IPS-15b (cell line): ENCODE measurements at regions not wholly inside any gene's neighbourhood (a gene's known extent, or its start where the extent isn't known, plus 50 kb on each side); places are given as distances from the start of the nearest gene placed in this dataset.

Experiments
- H3K27me3 ChIP-seq: one replicate; pipeline ENCODE4 v1.6.1; 2013; ENCODE audit warnings: low read length; ENCODE audit not compliant: control insufficient read depth, insufficient read depth
- H3K36me3 ChIP-seq: one replicate; pipeline ENCODE4 v1.6.1; 2013; ENCODE audit warnings: low read length; ENCODE audit not compliant: control insufficient read depth, insufficient read depth
- H3K4me1 ChIP-seq: one replicate; pipeline ENCODE4 v1.6.1; 2013; ENCODE audit warnings: mild to moderate bottlenecking, low read length; ENCODE audit not compliant: control insufficient read depth, insufficient read depth
- H3K4me3 ChIP-seq: one replicate; pipeline ENCODE4 v1.5.1; 2013; ENCODE audit warnings: low read depth, low read length
- H3K9ac ChIP-seq: one replicate; pipeline ENCODE4 v1.6.1; 2013; ENCODE audit warnings: low read depth, mild to moderate bottlenecking, low read length
- H3K9me3 ChIP-seq: one replicate; pipeline ENCODE4 v1.6.1; 2013; ENCODE audit warnings: mild to moderate bottlenecking, low read length; ENCODE audit not compliant: control insufficient read depth, insufficient read depth

DNA sequence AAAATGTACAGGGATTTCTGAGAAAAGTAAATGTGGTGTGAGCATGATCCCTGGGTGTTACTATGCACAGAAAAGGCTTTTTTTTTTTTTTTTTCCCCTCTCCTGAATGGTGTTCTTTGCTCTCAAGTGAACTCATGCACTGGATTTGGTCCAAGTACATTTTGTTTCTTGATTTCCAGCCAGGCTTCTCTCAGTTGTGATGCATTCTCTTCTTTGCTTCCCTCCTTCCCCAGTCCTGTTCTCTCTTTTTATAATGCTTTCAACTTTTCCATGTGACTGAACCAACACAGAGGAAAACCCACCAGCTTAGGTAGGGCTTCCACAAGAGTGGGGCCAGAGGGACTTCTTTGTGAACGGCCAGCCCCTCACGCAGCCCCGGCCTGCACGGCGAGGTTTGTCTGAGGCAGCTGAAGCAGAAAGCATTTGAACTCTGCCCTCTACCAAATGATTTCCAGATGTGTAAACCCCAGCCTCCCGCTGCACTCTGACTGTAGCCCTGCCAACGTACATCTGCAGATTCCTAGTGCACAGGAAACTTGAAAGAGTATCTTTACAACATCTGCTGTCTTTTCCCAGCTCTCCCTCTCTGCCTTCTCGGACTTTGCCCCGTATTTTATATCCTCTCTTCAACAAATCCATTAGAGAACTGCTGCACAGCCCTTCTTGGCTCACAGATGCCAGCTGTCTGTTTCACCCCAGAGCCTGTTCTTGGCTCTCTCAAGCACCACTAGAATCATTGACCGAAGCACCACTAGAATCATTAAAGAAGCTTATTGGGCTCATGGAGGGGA is 71.8 kb upstream of the CD180 start:
- H3K36me3 ChIP-seq = no peaks in the 10 kb centered on the region
- H3K4me3 ChIP-seq = no peak overlapping the region
- H3K4me1 ChIP-seq = no peaks in the 10 kb centered on the region
- H3K27me3 ChIP-seq = no peaks in the 10 kb centered on the region
- no peaks in the 10 kb centered on the region for H3K9me3 ChIP-seq
- H3K9ac ChIP-seq = no peak overlapping the region

DNA sequence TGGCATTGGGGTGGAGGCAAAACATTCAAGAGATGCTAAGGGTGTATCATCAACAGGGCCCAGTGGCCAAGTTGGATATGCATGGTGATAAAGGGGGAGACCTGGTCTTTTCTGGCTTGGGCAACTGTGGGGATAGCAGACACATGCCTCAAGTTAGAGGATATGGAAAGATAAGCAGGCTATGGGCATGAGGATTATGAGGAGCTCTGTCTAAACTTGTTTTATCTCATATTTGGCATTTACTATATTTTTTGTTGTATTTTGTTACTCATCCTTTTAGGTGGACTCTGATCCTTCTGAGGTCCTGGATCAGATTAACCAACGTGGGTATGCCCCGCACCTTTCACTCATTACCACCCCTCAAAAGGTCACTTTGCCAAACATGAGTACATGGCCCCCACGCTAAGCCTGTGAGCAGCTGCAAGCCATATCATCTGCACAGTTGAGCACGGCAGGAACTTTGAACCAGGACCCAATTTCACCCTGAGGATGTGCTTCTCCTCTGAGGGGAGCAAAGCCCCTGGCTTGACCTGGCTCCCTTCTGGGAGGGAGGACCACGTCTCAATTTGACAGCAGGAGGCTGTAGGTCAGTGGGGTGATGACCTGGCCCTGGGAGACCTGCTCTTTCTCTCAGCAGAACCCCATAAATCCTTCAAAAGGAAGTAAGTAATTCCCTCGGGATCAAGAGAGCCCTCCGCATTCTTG is 71.1 kb upstream of the CD180 start:
- H3K27me3 ChIP-seq = no peaks in the 10 kb centered on the region
- no peak overlapping the region for H3K9ac ChIP-seq
- no peaks in the 10 kb centered on the region for H3K4me1 ChIP-seq
- H3K4me3 ChIP-seq = no peak overlapping the region
- H3K9me3 ChIP-seq = no peaks in the 10 kb centered on the region
- no peaks in the 10 kb centered on the region for H3K36me3 ChIP-seq

DNA sequence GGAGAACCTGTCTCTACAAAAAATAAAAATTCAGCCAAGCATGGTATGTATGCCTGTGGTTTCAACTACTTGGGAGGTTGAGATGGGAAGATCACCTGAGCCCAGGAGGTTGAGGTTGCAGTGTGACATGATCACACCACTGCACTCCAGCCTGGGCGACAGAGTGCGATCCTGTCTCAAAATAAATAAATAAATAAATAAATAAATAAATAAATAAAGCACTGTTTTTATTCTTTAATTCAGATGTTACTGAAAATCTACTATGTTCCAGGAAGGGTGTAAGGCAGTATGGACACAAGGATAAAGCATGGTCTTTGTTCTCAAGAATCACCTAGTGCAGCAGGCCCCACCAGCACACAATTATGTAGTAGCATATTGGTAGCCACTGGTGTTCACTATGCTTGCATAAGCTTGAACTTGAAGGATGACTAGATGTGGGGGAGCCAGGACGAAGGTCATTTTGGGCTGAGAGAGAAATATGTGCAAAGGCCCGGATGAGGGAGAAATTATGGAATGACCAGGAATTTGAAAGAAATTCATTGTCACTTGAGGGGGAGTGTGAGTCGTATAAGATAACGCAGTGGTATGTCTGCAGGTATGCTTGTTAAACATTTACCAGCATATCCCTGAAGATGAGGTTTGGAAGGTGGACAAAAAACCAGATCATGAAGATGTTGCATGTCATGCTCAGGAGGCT is 70.2 kb upstream of the CD180 start:
- Histone ChIP-seq H3K36me3 (no peaks in the 10 kb centered on the region), H3K27me3 (no peaks in the 10 kb centered on the region), H3K4me1 (no peaks in the 10 kb centered on the region), H3K9me3 (no peaks in the 10 kb centered on the region), H3K4me3 (no peak overlapping the region), H3K9ac (no peak overlapping the region)

DNA sequence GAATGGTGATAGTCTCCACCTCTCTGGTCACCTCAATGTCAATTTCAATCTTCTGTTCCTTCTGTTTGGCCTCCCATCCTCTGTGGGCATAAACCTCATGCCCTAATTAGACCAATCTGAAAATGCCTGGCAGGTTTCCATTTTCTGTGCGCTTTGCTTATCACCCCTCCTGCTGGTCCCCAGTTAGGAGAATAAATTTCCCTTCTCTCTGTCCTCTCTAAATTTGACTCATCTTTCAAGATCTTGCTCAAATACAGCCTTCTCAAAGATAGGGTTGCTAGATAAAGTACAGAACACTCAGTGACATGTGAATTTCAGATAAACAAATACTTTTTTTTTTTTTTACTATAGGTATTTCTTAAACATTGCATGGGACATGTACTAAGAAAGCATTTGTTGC is 69.4 kb upstream of the CD180 start:
- Histone ChIP-seq H3K4me1 (no peaks in the 10 kb centered on the region), H3K4me3 (no peak overlapping the region), H3K36me3 (no peaks in the 10 kb centered on the region), H3K27me3 (no peaks in the 10 kb centered on the region), H3K9me3 (no peaks in the 10 kb centered on the region), H3K9ac (no peak overlapping the region)

DNA sequence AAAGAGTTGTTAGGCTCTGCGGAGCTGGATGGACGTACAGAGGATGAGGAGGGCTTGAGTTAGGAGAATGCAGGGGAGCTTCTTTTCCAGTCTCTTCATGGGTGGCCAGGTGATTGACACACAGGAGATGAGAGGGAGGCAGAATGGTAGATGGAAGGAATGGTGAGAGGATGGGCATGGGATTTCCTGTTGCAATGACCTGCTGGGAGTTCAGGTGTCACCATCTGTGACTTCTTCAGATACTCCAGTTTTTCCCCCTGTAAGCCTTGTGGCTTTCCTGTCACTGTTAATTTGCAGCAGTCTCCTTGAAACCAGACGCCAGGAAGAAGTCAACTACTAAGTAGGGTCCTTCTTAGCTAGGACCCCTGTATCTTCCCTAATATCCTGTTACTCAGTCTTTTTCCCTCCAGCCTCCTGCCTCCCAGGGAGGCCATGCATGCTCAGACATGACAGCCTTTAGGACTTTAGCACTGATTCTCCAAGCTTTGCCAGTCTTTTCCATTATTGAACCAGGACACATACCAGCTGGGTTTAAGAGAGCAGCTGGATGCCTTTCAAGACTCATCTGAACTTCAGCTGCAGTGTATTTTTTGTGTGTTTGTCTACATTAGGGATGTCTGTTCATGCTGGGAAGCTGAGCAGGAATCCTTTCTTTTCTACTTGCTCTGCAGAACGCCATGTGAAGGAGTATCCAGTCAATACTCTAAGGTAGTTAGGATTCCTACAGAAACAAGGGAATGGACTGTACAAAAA is 67.2 kb upstream of the CD180 start:
- H3K9ac ChIP-seq = no peak overlapping the region
- H3K9me3 ChIP-seq = no peaks in the 10 kb centered on the region
- no peaks in the 10 kb centered on the region for H3K4me1 ChIP-seq
- H3K36me3 ChIP-seq = no peaks in the 10 kb centered on the region
- H3K4me3 ChIP-seq = no peak overlapping the region
- H3K27me3 ChIP-seq = no peaks in the 10 kb centered on the region

DNA sequence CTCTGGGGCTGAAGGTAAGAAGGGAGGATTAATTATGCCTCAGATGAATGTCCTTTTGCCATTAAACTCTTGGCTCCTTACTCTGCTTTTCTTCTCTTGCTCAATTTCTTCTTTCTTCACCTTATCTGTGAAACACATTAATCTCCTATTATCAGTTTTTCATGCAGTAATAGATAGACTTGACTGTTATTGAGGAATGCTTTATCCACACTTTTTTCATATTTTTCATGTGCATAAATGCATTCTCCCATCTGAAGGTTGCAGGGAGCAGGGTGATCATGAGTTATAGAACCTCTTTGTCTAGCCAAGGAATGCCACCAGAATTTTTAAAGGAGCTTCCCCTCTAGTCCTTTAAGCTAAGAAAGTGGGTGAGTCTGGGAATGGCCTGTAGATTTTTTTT is 66.4 kb upstream of the CD180 start:
- Histone ChIP-seq H3K27me3 (no peaks in the 10 kb centered on the region), H3K4me3 (no peak overlapping the region), H3K9me3 (no peaks in the 10 kb centered on the region), H3K9ac (no peak overlapping the region), H3K4me1 (no peaks in the 10 kb centered on the region), H3K36me3 (no peaks in the 10 kb centered on the region)

DNA sequence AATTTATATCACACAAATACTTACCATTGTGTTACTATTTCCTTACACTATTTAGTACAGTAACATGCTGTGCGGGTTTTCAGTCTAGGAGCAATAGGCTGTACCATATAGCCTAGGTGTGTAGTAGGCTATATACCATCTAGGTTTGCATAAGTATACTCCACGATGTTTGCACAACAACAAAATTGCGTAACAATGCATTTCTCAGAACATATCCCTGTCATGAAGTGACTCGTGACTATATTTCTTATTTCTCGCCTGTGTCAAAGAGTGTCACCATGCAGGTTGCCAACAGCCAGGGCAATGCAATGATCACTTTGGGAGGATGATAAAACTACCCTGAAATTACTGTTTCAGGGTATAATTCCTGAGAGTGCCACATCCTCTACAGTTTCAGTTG is 65.6 kb upstream of the CD180 start:
- no peaks in the 10 kb centered on the region for H3K4me1 ChIP-seq

DNA sequence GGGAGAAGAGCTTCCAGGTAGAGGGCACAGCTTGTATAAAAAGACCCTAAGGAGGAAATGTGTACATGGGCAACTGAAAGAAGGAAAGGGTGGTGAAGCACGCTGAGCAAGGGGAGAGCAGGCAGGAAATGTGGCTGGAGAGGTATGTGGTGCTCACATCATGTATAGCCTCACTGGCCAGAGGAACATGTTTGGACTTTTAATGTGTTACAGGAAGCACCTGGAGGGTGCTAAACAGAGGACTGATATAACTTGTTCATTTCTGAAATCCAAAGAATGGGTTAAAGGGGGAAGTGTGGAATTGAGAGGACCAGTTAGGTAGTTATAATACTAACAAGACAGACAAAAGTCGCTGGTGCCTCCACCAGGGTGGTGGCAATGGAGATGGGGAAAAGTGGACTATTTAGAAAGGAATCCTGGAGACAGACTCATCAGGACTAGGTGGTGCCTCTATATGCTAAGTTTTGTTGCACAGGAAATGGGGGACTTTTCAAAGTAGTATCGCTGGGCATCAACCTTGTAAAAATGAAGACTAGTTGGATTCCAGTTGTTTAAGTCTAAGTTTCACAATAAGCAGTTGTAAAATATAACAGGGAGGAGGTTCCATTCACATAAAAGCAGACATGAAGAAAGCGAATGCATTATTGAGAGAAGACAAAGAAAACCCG is 63.1 kb upstream of the CD180 start:
- H3K4me3 ChIP-seq = no peak overlapping the region
- no peaks in the 10 kb centered on the region for H3K4me1 ChIP-seq
- H3K36me3 ChIP-seq = no peaks in the 10 kb centered on the region
- no peaks in the 10 kb centered on the region for H3K27me3 ChIP-seq
- no peak overlapping the region for H3K9ac ChIP-seq
- no peaks in the 10 kb centered on the region for H3K9me3 ChIP-seq

More for the DNA sequence above, 65.6 kb upstream of the CD180 start:
- H3K36me3 ChIP-seq = no peaks in the 10 kb centered on the region
- no peaks in the 10 kb centered on the region for H3K9me3 ChIP-seq
- H3K9ac ChIP-seq = no peak overlapping the region
- no peak overlapping the region for H3K4me3 ChIP-seq
- H3K27me3 ChIP-seq = no peaks in the 10 kb centered on the region

DNA sequence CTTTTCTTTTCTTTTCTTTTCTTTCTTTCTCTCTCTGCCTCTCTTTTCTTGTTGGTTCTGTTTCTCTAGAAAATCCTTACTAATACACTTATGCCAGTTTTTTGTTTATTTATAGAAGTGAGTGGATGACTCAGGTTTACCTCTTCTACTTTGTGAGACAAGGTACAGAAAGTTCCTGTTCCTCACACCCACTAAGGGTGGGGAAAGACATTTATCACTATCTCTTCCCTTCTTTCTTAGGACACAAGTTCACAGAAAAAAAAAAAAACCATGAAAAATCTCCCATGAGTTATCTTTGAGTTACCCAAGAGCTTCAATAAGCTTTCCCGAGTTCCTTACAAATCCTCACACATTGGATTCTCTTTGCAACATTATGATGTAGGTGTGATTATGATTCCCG is 60.9 kb upstream of the CD180 start:
- Histone ChIP-seq H3K27me3 (no peaks in the 10 kb centered on the region), H3K9me3 (no peaks in the 10 kb centered on the region), H3K4me3 (no peak overlapping the region), H3K9ac (no peak overlapping the region), H3K4me1 (no peaks in the 10 kb centered on the region), H3K36me3 (no peaks in the 10 kb centered on the region)

DNA sequence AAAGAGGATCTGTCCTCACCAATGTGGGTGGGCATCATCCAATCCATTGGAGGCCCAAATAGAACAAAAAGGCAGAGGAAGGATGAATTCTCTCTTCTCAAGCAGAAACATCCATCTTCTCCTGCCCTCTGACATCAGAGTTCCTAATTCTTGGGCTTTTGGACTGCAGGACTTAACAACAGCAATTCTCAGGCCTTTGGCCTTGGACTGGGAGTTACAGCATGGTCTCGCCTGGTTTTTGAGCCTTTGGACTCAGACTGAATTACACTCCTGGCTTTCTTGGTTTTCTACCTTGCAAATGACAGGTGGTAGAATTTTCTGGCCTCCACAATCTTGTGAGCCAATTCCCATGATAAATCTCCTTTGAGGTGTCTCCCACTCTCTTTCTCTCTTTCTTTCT is 60.5 kb upstream of the CD180 start:
- no peaks in the 10 kb centered on the region for H3K9me3 ChIP-seq
- H3K4me1 ChIP-seq = no peaks in the 10 kb centered on the region
- no peaks in the 10 kb centered on the region for H3K36me3 ChIP-seq
- no peak overlapping the region for H3K9ac ChIP-seq
- H3K4me3 ChIP-seq = no peak overlapping the region
- H3K27me3 ChIP-seq = no peaks in the 10 kb centered on the region

DNA sequence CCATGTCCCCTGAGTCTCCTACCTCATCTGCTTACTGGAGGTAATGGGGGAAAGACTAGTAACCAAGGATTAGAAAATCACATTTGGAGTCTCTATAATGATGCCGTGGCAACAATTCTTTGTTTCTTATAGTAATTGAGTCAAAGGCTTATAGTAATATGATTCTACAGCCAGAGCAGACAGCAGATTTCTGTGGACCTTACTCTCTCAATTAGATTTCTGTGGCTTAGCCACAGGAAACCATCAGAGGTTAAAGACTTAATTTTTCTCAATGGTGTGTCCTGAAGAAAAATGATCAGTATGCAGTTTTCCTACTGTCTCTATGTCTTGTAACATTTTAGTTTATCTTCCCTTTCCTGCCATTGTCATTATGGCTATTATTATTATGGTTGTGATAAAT is 59.3 kb upstream of the CD180 start:
- no peak overlapping the region for H3K4me3 ChIP-seq
- no peak overlapping the region for H3K9ac ChIP-seq
- H3K4me1 ChIP-seq = no peaks in the 10 kb centered on the region
- H3K27me3 ChIP-seq = no peaks in the 10 kb centered on the region
- no peaks in the 10 kb centered on the region for H3K9me3 ChIP-seq
- no peaks in the 10 kb centered on the region for H3K36me3 ChIP-seq
